ENCODE measurements at regions not wholly inside any gene's neighbourhood (a gene's known extent, or its start where the extent isn't known, plus 50 kb on each side); places are given as distances from the start of the nearest gene placed in this dataset.
"Not testable (repeated sequence)": the region's sequence is repeated elsewhere in the genome, so short reads cannot be mapped to it uniquely, and the experiment has no call there.

DNA sequence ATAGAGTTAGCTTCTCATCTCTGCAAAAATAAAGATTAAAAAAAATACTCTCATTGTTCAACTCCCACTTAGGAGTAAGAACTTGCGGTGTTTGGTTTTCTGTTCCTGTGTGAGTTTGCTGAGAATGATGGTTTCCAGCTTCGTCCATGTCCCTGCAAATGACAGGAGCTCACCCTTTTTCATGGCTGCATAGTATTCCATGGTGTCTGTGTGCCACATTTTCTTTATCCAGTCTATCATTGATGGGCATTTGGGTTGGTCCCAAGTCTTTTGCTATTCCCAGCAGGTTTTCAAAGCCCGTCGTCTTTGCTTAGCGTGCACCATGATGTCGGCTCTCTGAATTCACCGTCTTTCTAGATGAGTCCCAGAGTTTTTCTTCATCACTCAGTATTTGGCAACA, 67.8 kb upstream of the PPP2R3B start:
- TF ChIP-seq, protein P1, sequence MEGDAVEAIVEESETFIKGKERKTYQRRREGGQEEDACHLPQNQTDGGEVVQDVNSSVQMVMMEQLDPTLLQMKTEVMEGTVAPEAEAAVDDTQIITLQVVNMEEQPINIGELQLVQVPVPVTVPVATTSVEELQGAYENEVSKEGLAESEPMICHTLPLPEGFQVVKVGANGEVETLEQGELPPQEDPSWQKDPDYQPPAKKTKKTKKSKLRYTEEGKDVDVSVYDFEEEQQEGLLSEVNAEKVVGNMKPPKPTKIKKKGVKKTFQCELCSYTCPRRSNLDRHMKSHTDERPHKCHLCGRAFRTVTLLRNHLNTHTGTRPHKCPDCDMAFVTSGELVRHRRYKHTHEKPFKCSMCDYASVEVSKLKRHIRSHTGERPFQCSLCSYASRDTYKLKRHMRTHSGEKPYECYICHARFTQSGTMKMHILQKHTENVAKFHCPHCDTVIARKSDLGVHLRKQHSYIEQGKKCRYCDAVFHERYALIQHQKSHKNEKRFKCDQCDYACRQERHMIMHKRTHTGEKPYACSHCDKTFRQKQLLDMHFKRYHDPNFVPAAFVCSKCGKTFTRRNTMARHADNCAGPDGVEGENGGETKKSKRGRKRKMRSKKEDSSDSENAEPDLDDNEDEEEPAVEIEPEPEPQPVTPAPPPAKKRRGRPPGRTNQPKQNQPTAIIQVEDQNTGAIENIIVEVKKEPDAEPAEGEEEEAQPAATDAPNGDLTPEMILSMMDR (IDR thresholded peaks at IDR 0.05): not testable (repeated sequence)
- not testable (repeated sequence) for TF ChIP-seq EP300, POLR2A (IDR thresholded peaks at IDR 0.05)

All from sigmoid colon (tissue), 4 donors.